HUDEP-2 (cell line): ENCODE measurements at regions not wholly inside any gene's neighbourhood (a gene's known extent, or its start where the extent isn't known, plus 50 kb on each side); places are given as distances from the start of the nearest gene placed in this dataset.

Experiments
- DNase-seq, 76 experiments: peaks; one replicate each; lab custom pipeline; 2025; ENCODE audit not compliant: unreplicated experiment in 76 of 76; lab: John Stamatoyannopoulos, UW

DNA sequence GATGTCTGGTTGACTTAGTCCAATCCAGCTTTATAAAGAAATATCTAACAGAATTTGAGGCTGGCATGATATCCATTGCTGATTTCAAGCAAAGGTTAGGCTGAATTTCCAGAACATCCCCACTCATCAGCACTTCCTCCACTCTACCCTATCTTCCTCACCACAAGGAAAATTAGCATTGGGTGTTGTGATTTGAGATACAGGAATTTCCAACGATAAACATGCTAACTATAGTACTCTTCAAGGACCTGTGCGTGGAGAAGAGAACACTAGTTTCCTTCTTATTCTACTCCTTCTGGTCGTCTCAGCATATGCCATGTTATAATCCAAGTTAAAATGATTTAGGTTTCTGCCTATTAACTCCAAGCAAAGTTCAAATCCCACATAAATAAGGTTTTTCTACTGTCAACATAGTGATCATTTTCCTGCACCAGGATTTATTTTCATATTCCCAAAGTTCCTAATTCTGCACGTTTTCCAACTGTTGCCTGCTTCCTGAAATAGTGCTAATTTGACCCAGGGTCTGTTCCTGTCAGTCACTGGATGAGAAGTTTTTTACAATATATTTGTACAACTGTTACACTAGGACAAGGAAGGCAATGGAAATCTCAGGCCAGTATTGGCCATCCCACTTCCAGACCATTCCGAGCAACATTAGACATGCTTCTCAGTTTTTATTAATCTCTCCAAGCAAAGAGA, 177.6 kb upstream of the EDNRA start:
- no peak for DNase-seq

DNA sequence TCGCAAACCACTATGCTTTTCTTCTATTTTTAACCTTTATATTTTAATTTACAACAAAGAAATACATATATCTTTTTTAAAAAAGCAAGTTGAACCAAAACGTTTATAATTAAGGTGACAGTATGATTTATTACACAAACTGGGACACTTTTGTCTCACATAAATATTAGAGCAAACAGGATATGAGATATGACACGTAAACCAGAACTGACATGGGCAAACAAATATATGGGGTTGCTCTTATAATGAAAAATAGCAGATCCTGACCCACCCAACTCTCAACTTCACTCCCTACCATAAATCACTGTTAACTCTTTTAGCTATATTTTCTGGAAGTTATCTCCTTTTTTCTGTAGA, 177.0 kb upstream of the EDNRA start:
- DNase-seq = no peak

DNA sequence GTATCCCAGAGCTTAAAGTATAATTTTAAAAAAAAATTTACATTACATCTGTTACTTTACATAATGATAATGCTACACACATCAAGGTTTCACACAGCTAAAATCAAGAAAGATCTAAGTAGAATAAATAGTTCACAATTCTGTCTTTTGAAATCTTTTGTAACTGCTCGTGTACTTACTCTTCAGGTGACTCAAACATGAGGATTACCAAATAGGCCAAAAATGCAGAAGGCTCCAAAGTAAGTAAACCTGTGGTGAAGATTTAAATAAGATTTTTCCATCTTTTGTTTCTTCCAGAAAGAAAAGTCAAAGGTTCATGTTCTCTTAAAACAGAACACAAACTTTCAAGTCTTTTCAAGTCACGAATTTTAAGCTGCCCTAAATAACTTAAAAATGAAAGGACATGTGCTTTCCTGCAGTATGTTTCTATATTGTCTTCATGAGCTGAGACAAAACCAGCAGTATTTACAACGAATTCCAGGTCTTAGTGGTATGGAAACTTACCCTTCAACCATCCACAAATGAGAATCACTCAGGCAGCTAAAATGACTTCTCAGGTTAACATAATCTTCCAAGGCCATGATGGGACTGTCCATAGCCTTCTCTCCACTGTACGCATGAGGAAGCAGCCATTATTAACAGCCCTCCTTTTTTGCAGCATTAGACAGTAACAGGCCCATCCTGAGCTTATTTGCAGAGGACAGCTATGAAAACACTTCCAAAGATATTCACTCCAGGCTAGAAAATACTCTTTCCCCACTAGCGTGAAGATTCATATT, 172.8 kb upstream of the EDNRA start:
- no peak for DNase-seq

DNA sequence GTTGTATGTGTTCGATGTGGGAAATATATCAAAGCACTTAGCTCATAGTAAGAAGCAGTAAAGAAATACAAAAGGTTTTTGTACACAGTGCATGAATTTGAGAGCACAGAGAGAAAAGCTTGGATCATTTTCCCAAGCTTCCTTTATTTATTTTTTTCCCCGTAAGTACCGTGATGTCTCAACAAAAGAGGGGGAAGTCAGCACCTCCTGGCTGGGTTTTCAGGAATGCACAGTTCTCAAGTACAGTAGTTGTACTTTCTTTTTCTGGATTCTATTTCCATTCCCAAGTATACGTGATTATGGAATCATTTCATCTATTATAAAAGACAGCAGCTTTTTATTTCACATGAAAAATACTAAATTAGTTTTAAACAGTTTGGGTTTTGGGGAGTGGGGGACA, 171.5 kb upstream of the EDNRA start:
- no peak for DNase-seq

DNA sequence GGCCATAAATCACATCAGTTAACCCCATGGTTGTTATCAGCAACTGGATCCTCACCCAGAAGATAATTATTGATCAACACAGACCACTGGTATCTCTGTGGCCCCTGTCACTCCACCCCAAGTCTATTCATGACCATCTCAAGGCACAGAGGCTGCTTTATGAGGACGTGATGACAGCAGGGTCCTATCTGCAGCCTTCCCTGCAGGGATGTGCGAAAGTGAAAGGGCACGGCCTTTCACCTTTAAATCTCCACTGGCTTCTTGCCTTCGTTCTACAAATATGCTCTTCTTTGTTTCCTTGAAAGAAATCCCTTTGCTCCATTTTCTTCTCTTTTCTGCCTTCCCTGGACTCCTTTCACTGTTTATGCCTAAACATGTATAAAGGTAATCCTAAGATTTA, 170.6 kb upstream of the EDNRA start:
- DNase-seq = no peak

DNA sequence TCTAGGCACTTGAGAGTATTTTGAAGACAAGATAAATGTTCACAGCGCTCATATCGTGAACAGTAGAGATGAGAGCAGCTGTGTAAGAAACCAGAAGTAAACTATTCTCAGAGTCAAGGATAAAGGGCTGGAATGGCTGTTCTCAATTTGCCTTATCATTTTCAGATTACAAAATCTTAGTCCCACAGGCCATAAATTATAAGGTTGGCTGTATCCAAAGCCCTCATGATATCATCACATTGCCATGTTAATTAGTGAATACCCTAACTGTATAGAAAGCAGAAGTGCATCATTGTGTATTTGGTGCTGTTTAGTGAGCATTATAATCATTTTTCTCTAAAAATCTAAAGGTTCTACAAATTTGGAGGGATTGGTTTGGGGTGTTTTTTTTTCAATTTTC, 168.9 kb upstream of the EDNRA start:
- no peak for DNase-seq

DNA sequence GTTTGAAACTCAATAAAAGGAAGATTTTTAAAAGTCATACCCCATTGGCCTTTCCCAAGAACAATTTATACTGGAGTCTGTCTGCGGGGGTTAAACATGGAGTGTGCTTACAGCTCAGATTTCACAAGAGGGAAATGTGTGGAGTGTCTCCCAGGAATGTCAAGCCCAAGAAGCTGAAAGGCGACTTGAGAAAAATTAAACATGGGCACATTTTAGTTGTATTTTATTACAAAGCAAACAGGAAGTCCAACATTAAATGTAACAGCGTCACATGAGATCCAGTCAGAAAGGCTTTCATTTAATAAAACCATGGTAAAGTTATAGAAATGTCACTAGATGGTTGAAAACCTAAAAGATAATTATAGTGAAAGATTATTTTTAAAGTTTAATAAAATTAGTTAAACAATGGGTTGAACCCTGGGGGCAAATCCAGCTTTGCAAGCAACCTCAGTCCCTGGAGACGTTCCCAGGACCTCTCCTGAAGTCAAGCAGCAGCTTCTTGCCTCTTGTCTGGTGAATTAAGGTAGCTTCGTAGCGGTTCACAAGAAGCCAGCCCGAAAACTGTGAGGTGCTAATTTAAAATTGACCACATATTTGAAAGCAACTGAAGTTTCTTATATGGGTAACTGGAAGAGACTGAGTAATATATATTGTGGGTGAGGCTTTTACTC, 168.4 kb upstream of the EDNRA start:
- no peak for DNase-seq

DNA sequence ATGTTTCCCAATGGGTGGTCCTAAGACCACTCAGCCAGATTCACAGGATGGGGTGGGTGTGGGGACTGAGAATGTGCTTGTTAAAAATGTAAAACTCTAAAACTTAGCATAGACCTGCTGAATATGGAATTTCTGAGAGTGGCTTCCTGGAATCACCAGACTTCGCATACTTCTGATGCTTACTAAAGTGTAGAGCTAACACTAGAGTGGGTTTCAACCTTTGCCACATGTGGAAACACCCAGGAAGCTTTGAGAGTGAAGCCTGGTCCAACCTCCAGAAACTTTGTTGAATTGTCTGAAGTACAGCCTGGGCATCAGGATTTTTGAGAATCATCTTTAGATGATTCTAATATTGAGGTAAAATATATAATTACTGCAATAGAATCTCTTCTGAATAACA, 167.8 kb upstream of the EDNRA start:
- DNase-seq = no peak

DNA sequence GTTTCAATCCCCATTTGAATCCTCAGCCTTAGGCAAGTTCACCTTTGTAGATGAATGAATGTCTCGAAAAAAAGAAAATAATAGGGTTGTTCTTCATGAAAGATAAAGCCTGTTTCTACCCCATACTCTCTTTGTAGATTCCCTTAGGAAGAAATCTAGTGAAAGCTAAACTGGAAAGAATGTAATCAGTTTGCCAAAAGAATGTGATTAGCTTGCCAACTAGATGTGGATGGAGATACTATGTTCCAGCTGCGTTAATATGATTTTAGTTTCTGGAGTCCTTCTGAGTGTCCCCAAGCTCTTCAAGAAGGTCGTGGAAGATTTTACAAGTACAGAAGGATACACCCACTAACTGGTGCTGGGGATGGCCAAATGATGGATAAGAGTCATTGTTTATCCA, 162.3 kb upstream of the EDNRA start:
- DNase-seq = no peak

DNA sequence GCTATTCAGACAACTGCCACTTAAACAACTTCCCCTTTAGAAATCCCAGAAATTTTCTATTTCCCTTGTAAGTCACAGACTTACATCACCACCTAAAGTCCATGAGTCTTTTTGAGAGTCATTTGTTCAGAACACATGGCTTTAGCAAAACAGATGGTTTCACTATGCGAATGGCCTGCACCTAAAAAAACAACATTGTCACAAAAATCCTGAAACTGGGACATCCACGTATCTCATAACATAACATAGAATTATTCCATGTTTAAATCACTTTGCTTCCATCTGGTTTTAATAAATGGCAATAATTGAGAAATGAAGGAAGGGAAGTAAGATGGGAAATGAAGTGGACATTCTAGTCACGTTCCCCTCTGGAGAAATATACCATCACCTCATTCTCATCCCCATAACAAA, 155.3 kb upstream of the EDNRA start:
- no peak for DNase-seq

DNA sequence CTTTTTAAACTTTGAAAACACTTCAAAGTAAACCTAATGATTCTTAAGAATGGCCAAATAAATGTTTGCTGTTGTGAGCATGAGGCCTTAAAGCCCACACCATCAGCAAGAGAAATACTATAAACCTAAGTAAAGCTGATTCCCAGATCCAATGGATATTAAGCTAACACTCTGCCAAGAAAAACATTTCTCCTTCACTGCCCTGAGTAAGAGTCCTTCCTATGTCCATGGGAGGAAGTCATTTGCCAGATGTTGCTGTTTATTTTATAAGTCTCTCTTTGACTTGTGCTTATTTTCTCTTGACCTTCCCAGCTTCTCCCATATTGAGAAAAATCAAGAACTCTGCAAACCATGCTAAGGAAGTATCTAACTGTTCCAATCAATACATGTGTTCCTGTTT, 154.3 kb upstream of the EDNRA start:
- DNase-seq = no peak

DNA sequence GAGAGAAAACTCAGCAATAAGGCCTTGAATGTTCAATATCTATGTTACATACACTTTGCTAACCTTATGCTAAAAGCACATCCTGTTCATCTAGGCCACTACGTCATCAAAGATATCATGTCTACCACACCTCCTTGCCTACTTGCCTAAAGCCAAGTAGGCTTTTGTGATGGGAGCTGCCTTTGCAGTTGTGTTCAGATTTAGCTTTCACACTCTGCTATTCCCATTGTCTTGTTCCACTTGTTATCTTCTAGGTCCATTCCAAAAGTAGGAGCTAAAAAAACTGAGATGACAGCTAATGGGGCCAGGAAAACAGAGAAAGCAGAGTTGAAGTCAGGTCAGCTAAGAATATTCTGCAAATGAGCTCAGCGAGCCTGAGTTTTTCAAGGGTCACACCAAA, 153.6 kb upstream of the EDNRA start:
- no peak for DNase-seq

DNA sequence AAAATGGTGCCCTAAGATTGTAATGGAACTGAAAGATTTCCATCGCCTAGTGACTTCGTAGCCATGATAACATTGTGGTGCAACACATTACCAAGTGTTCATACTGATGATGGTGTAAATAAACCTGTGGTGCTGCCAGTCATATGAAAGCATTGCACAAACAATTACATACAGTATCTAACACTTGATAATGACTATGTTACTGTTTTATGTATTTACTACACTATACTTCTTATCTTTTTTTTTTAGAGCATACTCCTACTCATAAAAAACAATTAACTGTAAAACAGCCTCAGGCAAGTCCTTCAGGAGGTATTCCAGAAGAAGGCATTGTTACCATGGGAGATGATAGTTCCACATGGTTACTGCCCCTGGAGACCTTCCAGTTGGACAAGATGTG, 152.7 kb upstream of the EDNRA start:
- DNase-seq = no peak

DNA sequence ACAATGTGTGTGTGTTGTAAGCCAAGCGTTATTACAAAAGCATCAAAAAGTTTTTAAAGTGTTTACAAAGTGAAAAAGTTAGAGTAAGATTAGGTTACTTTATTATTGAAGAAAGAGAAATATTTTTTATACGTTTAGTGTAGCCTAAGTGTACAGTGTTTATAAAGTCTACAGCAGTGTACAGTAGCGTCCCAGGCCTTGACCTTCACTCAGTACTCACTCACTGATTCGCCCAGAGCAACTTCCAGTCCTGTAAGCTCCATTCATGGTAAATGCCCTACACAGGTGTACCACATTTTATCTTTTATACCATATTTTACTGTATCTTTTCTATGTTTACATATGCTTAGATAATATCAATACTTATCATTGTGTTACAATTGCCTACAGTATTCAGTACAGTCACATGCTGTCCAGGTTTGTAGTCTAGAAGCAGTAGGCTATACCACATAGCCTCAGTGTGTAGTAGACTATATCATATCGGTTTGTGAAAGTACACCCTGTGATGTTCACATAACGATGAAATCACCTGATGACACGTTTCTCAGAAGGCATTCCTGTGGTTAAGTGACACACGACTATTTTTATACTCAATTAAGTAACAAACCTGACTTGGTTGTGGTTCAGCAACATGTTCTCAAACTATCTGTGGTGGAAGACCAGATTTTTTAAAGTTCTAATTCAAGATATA, 152.0 kb upstream of the EDNRA start:
- DNase-seq = no peak

DNA sequence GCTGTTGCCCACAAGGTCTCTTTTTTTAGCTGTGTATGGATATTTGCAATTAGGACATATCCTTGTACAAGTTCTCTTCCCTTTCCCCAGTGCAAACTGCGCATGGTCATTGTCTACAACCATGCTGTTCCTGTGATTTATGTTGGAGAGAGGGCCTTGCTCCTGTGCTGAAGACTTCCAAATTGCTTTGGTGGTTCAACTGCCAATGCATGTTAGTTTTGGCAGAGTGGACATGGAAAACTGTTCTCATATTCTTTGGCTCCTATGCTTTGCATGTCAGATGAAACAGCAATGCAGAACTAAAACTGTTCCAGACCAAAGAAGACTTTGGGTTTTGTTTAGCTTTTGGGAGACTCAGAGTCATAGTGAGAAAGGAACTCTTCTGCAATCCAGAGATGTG, 148.8 kb upstream of the EDNRA start:
- no peak for DNase-seq

DNA sequence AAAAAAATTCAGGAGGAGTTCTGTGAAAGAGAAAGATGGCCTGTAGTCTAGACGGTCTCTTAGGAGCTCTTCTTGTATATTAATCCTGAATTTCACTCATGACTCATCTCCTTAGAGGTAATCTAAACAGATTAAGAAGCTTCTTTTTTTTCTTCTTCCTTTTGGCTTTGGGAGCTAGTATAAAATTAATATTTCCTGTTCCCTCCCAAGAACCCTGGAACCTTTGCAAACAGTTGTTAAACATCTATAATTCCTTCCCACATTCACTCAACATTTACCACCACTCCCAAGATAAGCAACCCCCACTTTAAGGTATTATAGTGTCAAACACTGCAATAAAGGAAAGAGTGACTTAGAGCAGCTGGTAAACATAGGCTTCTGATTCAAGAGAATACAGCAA, 146.4 kb upstream of the EDNRA start:
- DNase-seq = no peak

DNA sequence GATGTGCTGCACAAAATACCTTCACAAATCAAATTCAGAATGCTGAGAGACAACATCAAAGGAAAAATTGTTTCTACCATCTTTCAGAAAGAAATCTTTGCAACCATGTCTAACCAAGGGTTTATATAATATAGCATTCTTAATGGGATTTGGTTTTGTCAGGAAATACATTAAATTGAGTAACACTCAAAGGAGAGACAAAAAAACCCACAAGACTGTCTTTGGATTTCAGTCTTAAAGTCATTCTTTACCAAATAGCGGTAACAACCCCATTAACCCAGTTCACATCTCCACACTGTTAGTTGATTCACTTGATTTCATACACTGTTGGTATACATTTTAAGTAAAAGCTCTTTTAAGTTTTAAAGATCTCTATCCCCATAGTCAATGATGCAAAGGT, 145.7 kb upstream of the EDNRA start:
- DNase-seq = no peak

DNA sequence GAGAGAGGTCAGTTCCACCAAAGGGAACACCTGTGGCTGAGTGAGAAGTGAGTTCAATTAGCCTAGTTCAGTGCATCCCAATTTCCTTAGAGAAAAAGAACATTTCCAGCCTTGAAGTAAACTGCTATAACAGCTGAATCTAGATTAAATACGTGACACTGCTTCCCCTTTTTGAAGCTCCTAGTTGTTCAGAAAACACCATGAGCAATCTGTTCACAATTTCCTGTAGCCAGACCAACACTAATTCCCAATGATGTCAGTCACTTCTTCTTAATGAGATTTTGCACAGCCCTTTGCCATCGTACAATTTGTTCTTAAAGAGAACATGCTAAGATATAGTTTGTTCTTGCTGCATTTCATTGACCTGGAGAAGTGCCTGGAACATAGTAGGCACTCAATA, 144.6 kb upstream of the EDNRA start:
- no peak for DNase-seq

DNA sequence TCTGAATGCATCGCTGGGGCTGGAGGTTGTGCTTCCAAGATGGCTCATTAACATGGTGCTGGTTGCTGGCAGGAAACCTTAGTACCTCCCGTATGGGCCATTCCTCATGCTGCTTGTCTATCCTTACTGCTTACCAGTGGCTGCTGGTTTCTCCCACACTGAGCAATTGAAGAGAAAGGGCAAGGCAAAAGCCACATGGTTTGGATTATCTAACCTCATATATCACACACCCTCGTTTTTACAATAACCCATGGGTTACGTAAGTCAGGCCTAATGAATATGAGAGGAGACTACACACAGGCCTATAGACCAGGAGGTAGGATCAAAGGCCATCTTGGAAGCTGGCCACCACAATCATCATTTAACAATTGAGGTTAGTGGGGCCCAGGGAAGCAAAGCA, 141.8 kb upstream of the EDNRA start:
- DNase-seq = no peak

DNA sequence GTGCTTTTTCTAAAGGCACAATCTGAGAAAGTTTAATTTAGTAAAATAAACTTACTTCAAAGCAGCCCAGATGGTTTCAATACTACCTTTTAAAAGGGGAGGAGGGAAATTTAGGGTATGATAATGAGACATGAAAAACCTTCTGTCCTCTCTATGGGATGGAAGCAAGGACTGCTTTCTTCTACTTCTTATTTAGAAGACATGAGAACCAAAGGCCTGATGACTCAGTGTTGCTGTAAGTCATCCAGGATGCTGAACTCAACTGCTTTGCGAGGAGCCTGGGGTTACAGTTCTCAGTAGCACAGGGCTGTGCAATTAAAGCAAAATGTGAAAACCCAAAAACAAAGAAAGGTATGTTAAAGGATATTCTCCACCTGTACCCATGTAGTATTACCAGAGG, 140.8 kb upstream of the EDNRA start:
- DNase-seq = no peak

DNA sequence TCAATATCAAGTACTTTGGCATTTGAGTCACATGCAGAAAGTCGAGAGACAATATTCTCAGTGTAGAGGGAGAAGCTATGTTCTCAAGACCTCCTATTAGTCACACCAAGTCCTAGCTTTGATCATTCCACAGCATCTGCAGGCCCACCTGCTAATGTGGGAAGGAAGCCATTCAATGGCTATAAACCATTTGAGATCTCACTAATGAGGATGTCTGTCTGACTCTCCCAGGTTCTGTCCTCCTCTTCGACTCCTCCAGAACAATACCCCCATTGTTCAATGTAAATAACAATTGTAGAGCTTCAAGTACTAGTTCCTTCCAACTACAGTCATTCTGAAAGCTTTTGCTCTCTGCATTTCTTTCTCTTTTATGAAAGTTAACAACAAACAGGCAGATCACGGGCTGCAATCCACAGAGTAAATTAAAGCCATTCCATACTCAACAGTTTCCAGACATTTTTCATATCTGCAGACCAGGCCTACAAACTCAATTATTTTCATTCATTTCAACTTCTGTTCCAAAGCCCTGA, 140.2 kb upstream of the EDNRA start:
- DNase-seq = no peak
